ENCODE measurements at regions not wholly inside any gene's neighbourhood (a gene's known extent, or its start where the extent isn't known, plus 50 kb on each side); places are given as distances from the start of the nearest gene placed in this dataset.

- DNase-seq (ENCODE audit: low read depth in 2 of 3, low spot score in 2 of 3) = no peak
Observed at GRCh38 chr22:48955351-48956311, 872.0 kb downstream of the BRD1 start.

GRCh38 chr22:48954781-48955311 lies 872.8 kb downstream of the BRD1 start:
- no peak for DNase-seq (ENCODE audit: low read depth in 2 of 3, low spot score in 2 of 3)

GRCh38 chr22:48953830-48954229 lies 873.8 kb downstream of the BRD1 start:
- no peak for DNase-seq (ENCODE audit: low read depth in 2 of 3, low spot score in 2 of 3)

- DNase-seq (ENCODE audit: low read depth in 2 of 3, low spot score in 2 of 3) = no peak
Observed at GRCh38 chr22:48953103-48953720, 874.5 kb downstream of the BRD1 start.

- DNase-seq (ENCODE audit: low read depth in 2 of 3, low spot score in 2 of 3) = no peak
Observed at GRCh38 chr22:48952256-48953102, 875.2 kb downstream of the BRD1 start.

- DNase-seq (ENCODE audit: low read depth in 2 of 3, low spot score in 2 of 3) = no peak
Observed at GRCh38 chr22:48951836-48952235, 875.8 kb downstream of the BRD1 start.

- no peak for DNase-seq (ENCODE audit: low read depth in 2 of 3, low spot score in 2 of 3)
Observed at GRCh38 chr22:48950151-48950915, 877.3 kb downstream of the BRD1 start.

- DNase-seq (ENCODE audit: low read depth in 2 of 3, low spot score in 2 of 3) = no peak
Observed at GRCh38 chr22:48949375-48950149, 878.1 kb downstream of the BRD1 start.

GRCh38 chr22:48948575-48949170 lies 879.0 kb downstream of the BRD1 start:
- DNase-seq (ENCODE audit: low read depth in 2 of 3, low spot score in 2 of 3) = no peak

GRCh38 chr22:48947636-48948035 lies 880.0 kb downstream of the BRD1 start:
- no peak for DNase-seq (ENCODE audit: low read depth in 2 of 3, low spot score in 2 of 3)

- no peak for DNase-seq (ENCODE audit: low read depth in 2 of 3, low spot score in 2 of 3)
Observed at GRCh38 chr22:48945621-48946458, 881.8 kb downstream of the BRD1 start.

- no peak for DNase-seq (ENCODE audit: low read depth in 2 of 3, low spot score in 2 of 3)
Observed at GRCh38 chr22:48944751-48945620, 882.7 kb downstream of the BRD1 start.

- DNase-seq (ENCODE audit: low read depth in 2 of 3, low spot score in 2 of 3) = no peak
Observed at GRCh38 chr22:48944433-48944750, 883.3 kb downstream of the BRD1 start.

GRCh38 chr22:48943567-48944432 lies 883.9 kb downstream of the BRD1 start:
- no peak for DNase-seq (ENCODE audit: low read depth in 2 of 3, low spot score in 2 of 3)

- no peak for DNase-seq (ENCODE audit: low read depth in 2 of 3, low spot score in 2 of 3)
Observed at GRCh38 chr22:48942698-48943566, 884.7 kb downstream of the BRD1 start.

Data from activated CD8-positive, alpha-beta memory T cell treated with anti-CD3 and anti-CD28 coated beads for 48 hours (primary cell).